SK-N-SH (cell line): ENCODE measurements at regions not wholly inside any gene's neighbourhood (a gene's known extent, or its start where the extent isn't known, plus 50 kb on each side); places are given as distances from the start of the nearest gene placed in this dataset.

Source experiments
- CTCF ChIA-PET: fragments of 300-600, 350-600 bp; formaldehyde crosslinking; extraction: SDS; loops from one replicate; lab custom pipeline; 2021; lab: Yijun Ruan, JAX
- POLR2A ChIA-PET: fragments of 350-600 bp; sonication (Branson Sonifier 250); formaldehyde crosslinking; extraction: SDS; loops from one replicate; lab custom pipeline; 2020; ENCODE audit warnings: antibody characterized with exemption, inconsistent platforms; lab: Yijun Ruan, JAX
- DNase-seq: peaks from one replicate; pipeline ENCODE4 v3.0.0; 2012
- H2AFZ ChIP-seq: fragments of 200-600 bp; sonication (generic); 2 replicates; pipeline ENCODE4 v1.8.1; 2016; ENCODE audit warnings: antibody characterized with exemption, mild to moderate bottlenecking, low read depth
- H3F3A ChIP-seq: fragments of 200-600 bp; sonication (generic); replicated peaks from 2 replicates; pipeline ENCODE3; 2016; ENCODE audit warnings: antibody characterized with exemption, mild to moderate bottlenecking; ENCODE audit not compliant: insufficient read depth
- H3K27ac ChIP-seq, 2 experiments: fragments of 200-500 bp in 1 of 2; fragments of 200-600 bp in 1 of 2; sonication (Bioruptor generic) in 1 of 2; sonication (generic), shearing (Covaris generic) in 1 of 2; 2 replicates each; pipeline versions ENCODE4 v1.5.1 to v1.6.1; 2014 to 2016; ENCODE audit warnings: low read depth in 2 of 2, inconsistent platforms in 1 of 2, low read length in 1 of 2, mild to moderate bottlenecking in 1 of 2, mixed read lengths in 1 of 2
- H3K27me3 ChIP-seq: fragments of 200-600 bp; sonication (generic), shearing (Covaris generic); 2 replicates; pipeline ENCODE4 v1.6.1; 2016; ENCODE audit warnings: mixed run types; ENCODE audit not compliant: insufficient read depth
- H3K36me3 ChIP-seq, 2 experiments: fragments of 200-500 bp in 1 of 2; fragments of 200-600 bp in 1 of 2; sonication (Bioruptor generic) in 1 of 2; sonication (generic) in 1 of 2; replicated peaks in 1 of 2; 2 replicates each; pipeline versions ENCODE3 to v1.5.1; 2014 to 2016; ENCODE audit warnings: low read length in 1 of 2, mild to moderate bottlenecking in 1 of 2; ENCODE audit not compliant: insufficient read depth in 2 of 2, control insufficient read depth in 1 of 2
- H3K4me1 ChIP-seq, 2 experiments: fragments of 200-500 bp in 1 of 2; fragments of 200-600 bp in 1 of 2; sonication (Bioruptor generic) in 1 of 2; sonication (generic), shearing (Covaris generic) in 1 of 2; 2 replicates each; pipeline versions ENCODE4 v1.5.1 to v1.6.1; 2014 to 2016; ENCODE audit warnings: low read depth in 1 of 2, low read length in 1 of 2, mixed run types in 1 of 2; ENCODE audit not compliant: insufficient read depth in 2 of 2, control insufficient read depth in 1 of 2
- H3K4me2 ChIP-seq: fragments of 200-600 bp; sonication (generic), shearing (Covaris generic); 2 replicates; pipeline ENCODE4 v1.6.1; 2017; ENCODE audit warnings: mixed run types
- H3K4me3 ChIP-seq, 2 experiments: fragments of 200-500 bp in 1 of 2; fragments of 200-600 bp in 1 of 2; sonication (Bioruptor generic) in 1 of 2; sonication (generic), shearing (Covaris generic) in 1 of 2; 2 replicates each; pipeline versions ENCODE4 v1.5.1 to v1.8.1; 2014 to 2016; ENCODE audit warnings: low read depth in 2 of 2, inconsistent platforms in 1 of 2, low read length in 1 of 2, mild to moderate bottlenecking in 1 of 2, mixed read lengths in 1 of 2, moderate library complexity in 1 of 2
- H3K79me2 ChIP-seq: fragments of 200-600 bp; sonication (generic); 2 replicates; pipeline ENCODE4 v1.8.1; 2017; ENCODE audit warnings: mild to moderate bottlenecking; ENCODE audit not compliant: insufficient read depth
- H3K9ac ChIP-seq: fragments of 200-600 bp; sonication (generic); 2 replicates; pipeline ENCODE4 v1.6.1; 2017; ENCODE audit warnings: mixed run types
- H3K9me2 ChIP-seq: fragments of 200-600 bp; sonication (generic); 2 replicates; pipeline ENCODE4 v1.6.1; 2017; ENCODE audit warnings: mixed run types
- H3K9me3 ChIP-seq: fragments of 200-600 bp; sonication (generic); 2 replicates; pipeline ENCODE4 v1.6.1; 2017; ENCODE audit warnings: mixed run types, mild to moderate bottlenecking, moderate library complexity
- H4K20me1 ChIP-seq: fragments of 200-600 bp; sonication (generic); 2 replicates; pipeline ENCODE4 v1.6.1; 2017; ENCODE audit warnings: mild to moderate bottlenecking, mixed run types; ENCODE audit not compliant: insufficient read depth
- CTCF ChIP-seq: fragments of 200-600 bp; sonication (generic); IDR thresholded peaks from 2 replicates; pipeline ENCODE4 v1.6.1; 2017; ENCODE audit warnings: antibody characterized with exemption, mild to moderate bottlenecking, moderate library complexity
- ELF1 ChIP-seq: IDR thresholded peaks from 2 replicates; pipeline ENCODE4 v1.4.0; 2012
- EP300 ChIP-seq, 2 experiments: IDR thresholded peaks; 2 replicates each; pipeline versions ENCODE4 v1.4.0 to v1.6.1; 2012; ENCODE audit warnings: borderline replicate concordance in 1 of 2, low read depth in 1 of 2, low read length in 1 of 2
- EZH2phosphoT487 ChIP-seq: fragments of 200-600 bp; sonication (generic); IDR thresholded peaks from 2 replicates; pipeline ENCODE4 v1.6.1; 2017; ENCODE audit warnings: low read depth, mixed run types, mild to moderate bottlenecking, antibody characterized with exemption, moderate library complexity, borderline replicate concordance
- FOXJ3 ChIP-seq: sonication (generic); formaldehyde crosslinking; IDR thresholded peaks from 2 replicates; pipeline ENCODE4 v1.5.1; 2020; ENCODE audit warnings: mild to moderate bottlenecking, missing genetic modification reagents
- FOXM1 ChIP-seq: IDR thresholded peaks from 2 replicates; pipeline ENCODE4 v1.4.0; 2012; ENCODE audit warnings: low read depth, mild to moderate bottlenecking
- GABPA ChIP-seq: IDR thresholded peaks from 2 replicates; pipeline ENCODE4 v1.4.0; 2012; ENCODE audit warnings: low read depth, mild to moderate bottlenecking
- MXI1 ChIP-seq: IDR thresholded peaks from 2 replicates; pipeline ENCODE4 v1.6.1; 2012; ENCODE audit warnings: mild to moderate bottlenecking, low read depth, low read length, improper control_type of control experiment
- NFIC ChIP-seq: IDR thresholded peaks from 2 replicates; pipeline ENCODE4 v1.4.0; 2012; ENCODE audit warnings: borderline replicate concordance
- NRF1 ChIP-seq: IDR thresholded peaks from 2 replicates; pipeline ENCODE4 v1.6.1; 2012; ENCODE audit warnings: low read depth, mild to moderate bottlenecking, low read length
- POLR2AphosphoS5 ChIP-seq: IDR thresholded peaks from 2 replicates; pipeline ENCODE4 v1.6.1; 2012; ENCODE audit warnings: low read depth, low read length
- RCOR1 ChIP-seq: fragments of 150-350 bp; IDR thresholded peaks from 2 replicates; pipeline ENCODE4 v1.6.1; 2017; ENCODE audit warnings: antibody characterized with exemption, low read length
- RXRA ChIP-seq: IDR thresholded peaks from 2 replicates; pipeline ENCODE4 v1.4.0; 2012; ENCODE audit warnings: low read depth, mild to moderate bottlenecking, borderline replicate concordance
- SMC3 ChIP-seq: IDR thresholded peaks from 2 replicates; pipeline ENCODE4 v1.6.1; 2012; ENCODE audit warnings: low read depth, low read length, improper control_type of control experiment
- TAF1 ChIP-seq: IDR thresholded peaks from 2 replicates; pipeline ENCODE4 v1.6.1; 2012; ENCODE audit warnings: low read depth, mild to moderate bottlenecking, low read length, moderate library complexity, borderline replicate concordance
- TEAD4 ChIP-seq: IDR thresholded peaks from 2 replicates; pipeline ENCODE4 v1.4.0; 2012; ENCODE audit warnings: mild to moderate bottlenecking, borderline replicate concordance; ENCODE audit not compliant: insufficient read depth
- WGBS: methylation state at CpG from one replicate; pipeline ENCODE4 v1.1.6; 2017; ENCODE audit warnings: low lambda C conversion rate; 5-methylcytosine and 5-hydroxymethylcytosine counted together
- TF ChIP-seq, protein P1 (sequence below): fragments of 150-350 bp; IDR thresholded peaks from 2 replicates; pipeline ENCODE4 v1.6.1; 2016; ENCODE audit warnings: mild to moderate bottlenecking, low read depth, low read length
- TF ChIP-seq, protein P2 (sequence below): fragments of 150-350 bp; IDR thresholded peaks from 2 replicates; pipeline ENCODE4 v1.6.1; 2017; ENCODE audit warnings: antibody characterized with exemption, low read length, low read depth, borderline replicate concordance
- TF ChIP-seq, protein P3 (sequence below): IDR thresholded peaks from 2 replicates; pipeline ENCODE4 v1.4.0; 2012; ENCODE audit warnings: low read depth, borderline replicate concordance
- TF ChIP-seq, protein P4 (sequence below): IDR thresholded peaks from 2 replicates; pipeline ENCODE4; 2012

DNA sequence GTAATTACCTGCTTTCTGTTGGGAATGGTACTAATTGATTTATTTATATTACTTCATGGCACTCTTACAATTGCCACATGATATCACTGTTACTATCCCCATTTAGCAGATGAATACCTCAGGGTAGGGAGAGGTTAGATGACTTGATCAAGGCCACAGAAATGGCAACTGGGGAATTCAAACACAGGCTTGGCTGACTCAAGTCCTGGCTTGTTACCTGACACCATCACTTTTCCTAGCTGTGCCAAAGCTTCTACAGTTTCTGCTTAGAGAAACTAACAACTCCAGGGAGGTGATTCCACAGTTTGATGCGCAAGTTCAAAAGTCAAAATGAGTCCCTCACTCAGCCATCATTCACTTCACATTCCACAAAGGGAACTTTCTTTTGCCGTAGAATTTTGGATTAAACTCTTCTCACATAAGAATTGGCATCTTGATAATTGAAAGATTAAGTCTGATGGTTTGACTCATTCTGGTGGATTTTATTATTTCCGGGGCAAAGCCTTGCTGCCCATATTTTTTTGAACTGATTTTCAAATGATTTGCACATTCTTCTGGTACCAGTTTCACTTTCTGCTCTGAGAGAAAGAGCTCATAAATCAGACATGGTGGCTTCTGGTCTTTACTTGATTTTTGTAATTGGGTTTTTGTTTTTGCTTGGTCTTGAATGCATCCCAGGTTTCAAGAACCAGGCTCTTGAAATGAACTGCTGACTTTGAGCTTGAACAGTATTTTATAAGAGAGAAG lies 656.8 kb downstream of the BCL11A start:
- H3K9me3 ChIP-seq: no peaks in the 10 kb centered on the region
- H3K9me2 ChIP-seq: no peaks in the 10 kb centered on the region
- H3K27me3 ChIP-seq: no peaks in the 10 kb centered on the region
- no peaks in the 10 kb centered on the region for H3K36me3 ChIP-seq
- POLR2A ChIA-PET: interaction anchor here (0.7 kb wide), 1 partner anchor 683 kb away, joined by 4 read pairs; no protein-coding TSS in a partner anchor
- no peak overlapping the region for H3K4me3 ChIP-seq
- H3K79me2 ChIP-seq: no peaks in the 10 kb centered on the region
- TF ChIP-seq SMC3: no peak
- no peak for TF ChIP-seq NFIC
- TF ChIP-seq NRF1: no peak
- no peak for TF ChIP-seq TEAD4
- TF ChIP-seq, protein P1, sequence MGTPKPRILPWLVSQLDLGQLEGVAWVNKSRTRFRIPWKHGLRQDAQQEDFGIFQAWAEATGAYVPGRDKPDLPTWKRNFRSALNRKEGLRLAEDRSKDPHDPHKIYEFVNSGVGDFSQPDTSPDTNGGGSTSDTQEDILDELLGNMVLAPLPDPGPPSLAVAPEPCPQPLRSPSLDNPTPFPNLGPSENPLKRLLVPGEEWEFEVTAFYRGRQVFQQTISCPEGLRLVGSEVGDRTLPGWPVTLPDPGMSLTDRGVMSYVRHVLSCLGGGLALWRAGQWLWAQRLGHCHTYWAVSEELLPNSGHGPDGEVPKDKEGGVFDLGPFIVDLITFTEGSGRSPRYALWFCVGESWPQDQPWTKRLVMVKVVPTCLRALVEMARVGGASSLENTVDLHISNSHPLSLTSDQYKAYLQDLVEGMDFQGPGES: no peak
- no peak for TF ChIP-seq EZH2phosphoT487
- TF ChIP-seq, protein P2, sequence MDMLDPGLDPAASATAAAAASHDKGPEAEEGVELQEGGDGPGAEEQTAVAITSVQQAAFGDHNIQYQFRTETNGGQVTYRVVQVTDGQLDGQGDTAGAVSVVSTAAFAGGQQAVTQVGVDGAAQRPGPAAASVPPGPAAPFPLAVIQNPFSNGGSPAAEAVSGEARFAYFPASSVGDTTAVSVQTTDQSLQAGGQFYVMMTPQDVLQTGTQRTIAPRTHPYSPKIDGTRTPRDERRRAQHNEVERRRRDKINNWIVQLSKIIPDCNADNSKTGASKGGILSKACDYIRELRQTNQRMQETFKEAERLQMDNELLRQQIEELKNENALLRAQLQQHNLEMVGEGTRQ: no peak
- no peak for TF ChIP-seq FOXJ3 (CRISPR knock-in tag)
- TF ChIP-seq RXRA: no peak
- TF ChIP-seq POLR2AphosphoS5: no peak
- TF ChIP-seq, protein P3, sequence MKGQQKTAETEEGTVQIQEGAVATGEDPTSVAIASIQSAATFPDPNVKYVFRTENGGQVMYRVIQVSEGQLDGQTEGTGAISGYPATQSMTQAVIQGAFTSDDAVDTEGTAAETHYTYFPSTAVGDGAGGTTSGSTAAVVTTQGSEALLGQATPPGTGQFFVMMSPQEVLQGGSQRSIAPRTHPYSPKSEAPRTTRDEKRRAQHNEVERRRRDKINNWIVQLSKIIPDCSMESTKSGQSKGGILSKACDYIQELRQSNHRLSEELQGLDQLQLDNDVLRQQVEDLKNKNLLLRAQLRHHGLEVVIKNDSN: no peak
- TF ChIP-seq MXI1: no peak
- no peak for TF ChIP-seq ELF1
- no peak for TF ChIP-seq CTCF
- TF ChIP-seq GABPA: no peak
- no peak for TF ChIP-seq EP300 (IDR thresholded peaks at IDR 0.05; ENCODE audit: borderline replicate concordance in 1 of 2, low read depth in 1 of 2, low read length in 1 of 2)
- no peak for TF ChIP-seq RCOR1
- TF ChIP-seq, protein P4, sequence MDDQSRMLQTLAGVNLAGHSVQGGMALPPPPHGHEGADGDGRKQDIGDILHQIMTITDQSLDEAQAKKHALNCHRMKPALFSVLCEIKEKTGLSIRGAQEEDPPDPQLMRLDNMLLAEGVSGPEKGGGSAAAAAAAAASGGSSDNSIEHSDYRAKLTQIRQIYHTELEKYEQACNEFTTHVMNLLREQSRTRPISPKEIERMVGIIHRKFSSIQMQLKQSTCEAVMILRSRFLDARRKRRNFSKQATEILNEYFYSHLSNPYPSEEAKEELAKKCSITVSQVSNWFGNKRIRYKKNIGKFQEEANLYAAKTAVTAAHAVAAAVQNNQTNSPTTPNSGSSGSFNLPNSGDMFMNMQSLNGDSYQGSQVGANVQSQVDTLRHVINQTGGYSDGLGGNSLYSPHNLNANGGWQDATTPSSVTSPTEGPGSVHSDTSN: no peak
- TF ChIP-seq FOXM1: no peak
- TF ChIP-seq TAF1: no peak
- H3K9ac ChIP-seq: no peak overlapping the region
- CTCF ChIA-PET: interaction anchor here (1.3 kb wide), 1 partner anchor 9 kb away, joined by 4 read pairs; no protein-coding TSS in a partner anchor
- no peaks in the 10 kb centered on the region for H3K4me1 ChIP-seq
- 41% methylated on average over 3 of the region's 3 CpGs for WGBS
- DNase-seq: no peak
- H3F3A ChIP-seq: no peaks in the 10 kb centered on the region
- H3K27ac ChIP-seq: no peak overlapping the region
- no peak overlapping the region for H3K4me2 ChIP-seq
- no peak overlapping the region for H2AFZ ChIP-seq
- no peaks in the 10 kb centered on the region for H4K20me1 ChIP-seq
